ENCODE measurements at regions not wholly inside any gene's neighbourhood (a gene's known extent, or its start where the extent isn't known, plus 50 kb on each side); places are given as distances from the start of the nearest gene placed in this dataset.

DNA sequence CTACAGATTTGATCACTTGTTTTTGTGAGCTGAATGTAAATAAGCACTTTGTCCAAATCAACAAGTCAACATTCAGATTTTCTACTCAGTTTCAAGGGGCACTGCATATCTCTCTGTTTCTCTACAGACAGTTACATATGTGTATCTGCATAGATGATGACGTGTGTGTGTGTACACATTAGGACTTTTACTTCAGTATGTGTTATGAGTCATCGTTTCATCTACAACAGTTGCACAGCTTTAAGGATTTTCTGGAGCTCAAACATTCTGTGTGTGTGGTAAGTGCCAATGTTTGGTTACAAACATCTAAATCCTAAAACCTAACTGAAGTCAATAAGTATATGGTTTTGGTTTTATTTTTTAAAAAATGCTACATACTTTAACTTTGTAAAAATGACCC lies 494.5 kb upstream of the PBX1 start:
- no peaks in the 10 kb centered on the region for H3K27me3 ChIP-seq
- no peaks in the 10 kb centered on the region for H3K4me1 ChIP-seq
- no peaks in the 10 kb centered on the region for H3K36me3 ChIP-seq
- no peak for ATAC-seq
- intact Hi-C loops (cut with DNase I; ENCODE audit: low total_unique reads) (no loop called here), in situ Hi-C loops (cut with MboI; ENCODE audit: low sequenced_read_pairs in 4 of 4) (no loop called here)
- no peaks in the 10 kb centered on the region for H3K9me3 ChIP-seq
- no peak overlapping the region for H3K27ac ChIP-seq
- H3K4me3 ChIP-seq = no peak overlapping the region
- DNase-seq = no peak
- TF ChIP-seq, protein P1, sequence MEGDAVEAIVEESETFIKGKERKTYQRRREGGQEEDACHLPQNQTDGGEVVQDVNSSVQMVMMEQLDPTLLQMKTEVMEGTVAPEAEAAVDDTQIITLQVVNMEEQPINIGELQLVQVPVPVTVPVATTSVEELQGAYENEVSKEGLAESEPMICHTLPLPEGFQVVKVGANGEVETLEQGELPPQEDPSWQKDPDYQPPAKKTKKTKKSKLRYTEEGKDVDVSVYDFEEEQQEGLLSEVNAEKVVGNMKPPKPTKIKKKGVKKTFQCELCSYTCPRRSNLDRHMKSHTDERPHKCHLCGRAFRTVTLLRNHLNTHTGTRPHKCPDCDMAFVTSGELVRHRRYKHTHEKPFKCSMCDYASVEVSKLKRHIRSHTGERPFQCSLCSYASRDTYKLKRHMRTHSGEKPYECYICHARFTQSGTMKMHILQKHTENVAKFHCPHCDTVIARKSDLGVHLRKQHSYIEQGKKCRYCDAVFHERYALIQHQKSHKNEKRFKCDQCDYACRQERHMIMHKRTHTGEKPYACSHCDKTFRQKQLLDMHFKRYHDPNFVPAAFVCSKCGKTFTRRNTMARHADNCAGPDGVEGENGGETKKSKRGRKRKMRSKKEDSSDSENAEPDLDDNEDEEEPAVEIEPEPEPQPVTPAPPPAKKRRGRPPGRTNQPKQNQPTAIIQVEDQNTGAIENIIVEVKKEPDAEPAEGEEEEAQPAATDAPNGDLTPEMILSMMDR (IDR thresholded peaks at IDR 0.05 in 4 of 5, conservative IDR thresholded peaks at IDR 0.05 in 1 of 5) = no peak
- no peak for TF ChIP-seq POLR2A (IDR thresholded peaks at IDR 0.05)

DNA sequence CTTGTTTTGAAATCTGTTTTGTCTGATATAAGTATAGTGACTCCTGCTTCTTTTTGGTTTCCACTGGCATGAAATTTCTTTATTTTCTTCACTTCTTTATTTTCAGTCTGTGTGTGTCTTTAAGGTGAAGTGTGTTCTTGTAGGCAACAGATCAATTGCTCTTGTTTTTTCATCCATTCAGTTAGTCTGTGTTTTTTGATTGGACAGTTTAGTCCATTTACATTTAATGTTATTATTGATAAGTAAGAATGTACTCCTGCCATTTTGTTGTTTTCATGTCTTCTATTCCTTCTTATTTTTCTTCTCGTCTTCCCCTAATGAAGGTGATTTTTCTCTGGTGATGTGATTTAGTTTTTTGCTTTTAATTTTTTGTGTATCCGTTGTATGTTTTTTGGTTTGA lies 487.7 kb upstream of the PBX1 start:
- no peaks in the 10 kb centered on the region for H3K27me3 ChIP-seq
- ATAC-seq (no peak), DNase-seq (no peak)
- no peaks in the 10 kb centered on the region for H3K4me1 ChIP-seq
- in situ Hi-C loops (cut with MboI; ENCODE audit: low sequenced_read_pairs in 4 of 4) = no loop called here
- intact Hi-C loops (cut with DNase I; ENCODE audit: low total_unique reads) = no loop called here
- no peaks in the 10 kb centered on the region for H3K36me3 ChIP-seq
- TF ChIP-seq, protein P1 (IDR thresholded peaks at IDR 0.05 in 4 of 5, conservative IDR thresholded peaks at IDR 0.05 in 1 of 5) = no peak
- no peak for TF ChIP-seq POLR2A (IDR thresholded peaks at IDR 0.05)
- H3K4me3 ChIP-seq = no peak overlapping the region
- no peak overlapping the region for H3K27ac ChIP-seq
- peaks cover 0 to 11% (median 0%) of the 10 kb centered on the region in 3 donors for H3K9me3 ChIP-seq

DNA sequence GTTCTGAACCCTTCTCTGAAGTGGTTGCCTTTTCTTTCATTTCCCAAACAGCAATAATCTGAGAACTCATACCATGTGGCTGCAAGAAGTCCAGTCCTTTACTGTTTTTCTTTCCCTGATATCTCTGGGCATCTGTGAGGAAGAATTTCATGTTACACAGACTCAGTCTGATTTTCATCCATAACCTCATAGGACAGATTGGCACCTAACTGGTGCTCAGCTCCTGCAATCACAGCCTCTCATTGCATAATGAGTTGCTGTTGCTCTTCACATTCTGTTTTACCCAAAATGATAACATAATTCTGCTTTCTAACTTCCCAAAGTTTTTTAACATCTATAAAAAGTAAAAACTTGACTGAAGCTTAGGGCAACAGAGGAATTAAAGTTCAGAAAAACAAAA lies 472.2 kb upstream of the PBX1 start:
- no peak for ATAC-seq
- H3K4me3 ChIP-seq = no peak overlapping the region
- intact Hi-C loops (cut with DNase I; ENCODE audit: low total_unique reads) (no loop called here), in situ Hi-C loops (cut with MboI; ENCODE audit: low sequenced_read_pairs in 4 of 4) (no loop called here)
- no peaks in the 10 kb centered on the region for H3K36me3 ChIP-seq
- no peaks in the 10 kb centered on the region for H3K4me1 ChIP-seq
- DNase-seq = no peak
- TF ChIP-seq POLR2A (IDR thresholded peaks at IDR 0.05) = no peak
- TF ChIP-seq, protein P1 (IDR thresholded peaks at IDR 0.05 in 4 of 5, conservative IDR thresholded peaks at IDR 0.05 in 1 of 5) = no peak
- no peaks in the 10 kb centered on the region for H3K27me3 ChIP-seq
- no peaks in the 10 kb centered on the region for H3K9me3 ChIP-seq
- H3K27ac ChIP-seq = no peak overlapping the region

DNA sequence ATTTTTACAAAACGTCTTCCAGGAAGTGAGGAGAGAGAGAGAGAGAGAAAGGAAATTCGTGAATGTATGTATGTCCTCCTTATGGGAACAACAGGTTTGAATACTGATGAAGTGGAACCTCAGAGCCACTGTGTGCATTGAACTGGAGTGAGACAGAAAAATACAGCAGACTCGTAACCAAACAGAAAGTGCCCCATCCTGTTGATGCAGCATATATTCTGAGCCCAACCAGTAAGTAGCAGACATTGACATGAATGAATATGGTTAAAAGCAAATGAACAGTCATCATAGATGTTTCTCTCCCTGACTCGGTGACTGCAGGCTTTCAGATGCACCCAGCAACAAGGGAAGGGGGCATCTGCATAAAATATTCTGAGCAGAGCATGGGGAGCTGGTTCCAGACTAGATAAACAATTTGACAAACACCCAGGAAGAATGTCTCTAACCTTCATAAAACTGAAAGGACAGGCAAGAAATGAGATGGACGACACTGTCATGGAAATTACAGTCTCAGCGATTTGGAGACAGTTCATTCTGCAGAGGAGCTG lies 471.0 kb upstream of the PBX1 start:
- TF ChIP-seq, protein P1 (IDR thresholded peaks at IDR 0.05 in 4 of 5, conservative IDR thresholded peaks at IDR 0.05 in 1 of 5) = no peak
- no peak for TF ChIP-seq POLR2A (IDR thresholded peaks at IDR 0.05)
- ATAC-seq (no peak), DNase-seq (no peak)
- no peaks in the 10 kb centered on the region for H3K9me3 ChIP-seq
- H3K27ac ChIP-seq = no peak overlapping the region
- no peaks in the 10 kb centered on the region for H3K36me3 ChIP-seq
- no peaks in the 10 kb centered on the region for H3K27me3 ChIP-seq
- in situ Hi-C loops (cut with MboI; ENCODE audit: low sequenced_read_pairs in 4 of 4) (no loop called here), intact Hi-C loops (cut with DNase I; ENCODE audit: low total_unique reads) (no loop called here)
- no peak overlapping the region for H3K4me3 ChIP-seq
- no peaks in the 10 kb centered on the region for H3K4me1 ChIP-seq

Measured in gastrocnemius medialis (tissue), 4 donors.